HG02642 (cell line): ENCODE measurements at regions not wholly inside any gene's neighbourhood (a gene's known extent, or its start where the extent isn't known, plus 50 kb on each side); places are given as distances from the start of the nearest gene placed in this dataset.
"Not testable (repeated sequence)": the region's sequence is repeated elsewhere in the genome, so short reads cannot be mapped to it uniquely, and the experiment has no call there.

ENCODE experiments used
- ATAC-seq: cut with Tn5 transposase; IDR thresholded peaks from one replicate; pipeline ENCODE4 v1.9.1; 2021; ENCODE audit warnings: mild to moderate bottlenecking; ENCODE audit not compliant: unreplicated experiment, poor library complexity

DNA sequence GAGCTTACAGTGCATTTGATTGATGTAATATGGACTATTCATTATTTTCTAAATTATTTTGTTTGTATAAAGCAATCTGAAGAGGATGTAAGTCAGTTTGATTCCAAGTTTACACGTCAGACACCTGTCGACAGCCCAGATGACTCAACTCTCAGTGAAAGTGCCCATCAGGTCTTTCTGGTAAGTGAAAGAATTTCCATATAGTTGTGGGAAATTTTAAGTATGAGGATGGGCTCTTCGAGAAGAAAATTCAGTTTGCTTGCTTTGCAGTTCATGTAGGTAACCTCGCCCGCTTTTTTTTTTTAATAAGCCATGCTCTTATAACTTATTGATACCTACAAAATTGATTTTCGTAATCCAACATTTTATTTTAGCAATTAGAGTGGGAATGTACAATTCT, 151.6 kb downstream of the CDRT15L2 start:
- not testable (repeated sequence) for ATAC-seq

DNA sequence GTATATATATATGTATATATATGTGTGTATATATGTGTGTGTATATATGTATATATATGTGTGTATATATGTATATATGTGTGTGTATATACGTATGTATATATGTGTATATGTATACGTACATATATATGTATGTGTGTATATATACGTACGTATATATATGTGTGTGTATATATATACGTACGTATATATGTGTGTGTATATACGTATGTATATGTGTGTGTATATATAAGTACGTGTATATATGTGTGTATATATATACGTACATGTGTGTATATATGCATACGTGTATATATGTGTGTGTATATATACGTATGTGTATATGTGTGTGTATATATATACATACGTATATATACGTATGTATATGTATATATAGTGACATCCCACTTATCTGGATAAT, 154.4 kb downstream of the CDRT15L2 start:
- no peak for ATAC-seq

DNA sequence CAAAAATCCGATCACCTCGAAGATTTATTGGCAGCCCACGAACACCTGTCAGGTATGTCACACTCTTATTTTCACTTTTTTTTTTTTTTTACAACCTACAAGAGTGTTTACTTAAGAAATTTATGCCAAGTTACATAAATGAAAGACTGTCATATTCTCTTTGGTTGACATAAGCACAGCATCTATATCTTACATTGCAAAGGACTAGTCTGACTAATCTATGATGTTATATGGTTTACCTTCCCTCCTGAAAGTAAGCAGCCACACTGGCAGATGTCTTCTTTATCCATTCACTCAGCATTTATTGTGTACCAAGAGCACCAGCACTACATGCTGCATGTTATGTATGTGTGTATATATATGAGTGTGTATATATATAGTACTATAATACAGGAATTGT, 156.3 kb downstream of the CDRT15L2 start:
- no peak for ATAC-seq

DNA sequence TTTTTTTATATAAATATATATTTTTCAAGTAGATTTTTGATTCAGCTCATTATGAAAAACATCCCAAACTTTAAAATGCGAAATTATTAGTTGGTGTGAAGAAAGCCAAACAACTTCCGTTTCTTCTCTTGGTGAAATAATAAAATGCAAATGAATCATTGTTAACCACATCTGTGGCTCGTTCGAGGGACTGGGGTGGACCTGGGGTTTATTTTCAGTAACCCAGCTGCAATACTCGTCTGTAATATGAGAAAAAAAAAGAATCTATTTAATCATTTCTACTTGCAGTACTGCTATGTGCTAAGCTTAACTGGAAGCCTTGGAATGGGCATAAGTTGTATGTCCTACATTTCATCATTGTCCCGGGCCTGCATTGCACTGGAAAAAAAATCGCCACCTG, 158.1 kb downstream of the CDRT15L2 start:
- not testable (repeated sequence) for ATAC-seq

DNA sequence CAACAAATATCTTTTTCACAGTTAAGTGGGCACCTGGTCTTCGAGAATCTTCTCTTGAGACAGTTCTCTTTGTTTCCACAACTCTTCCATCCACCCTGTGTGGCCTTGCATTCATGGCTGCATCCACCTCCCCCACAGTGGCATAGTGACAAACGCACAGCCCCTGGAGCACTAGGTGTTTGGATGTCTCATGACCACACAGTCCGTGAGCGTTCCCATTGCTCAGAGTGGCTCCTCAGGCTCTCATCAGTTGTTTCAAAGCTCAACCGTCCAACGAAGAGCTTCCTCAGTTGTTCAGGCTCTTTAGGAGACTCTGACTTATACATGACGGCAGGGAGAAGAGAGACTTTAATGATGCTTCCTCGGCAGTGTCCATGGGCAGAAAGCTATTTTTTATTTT, 191.6 kb downstream of the CDRT15L2 start:
- no peak for ATAC-seq

DNA sequence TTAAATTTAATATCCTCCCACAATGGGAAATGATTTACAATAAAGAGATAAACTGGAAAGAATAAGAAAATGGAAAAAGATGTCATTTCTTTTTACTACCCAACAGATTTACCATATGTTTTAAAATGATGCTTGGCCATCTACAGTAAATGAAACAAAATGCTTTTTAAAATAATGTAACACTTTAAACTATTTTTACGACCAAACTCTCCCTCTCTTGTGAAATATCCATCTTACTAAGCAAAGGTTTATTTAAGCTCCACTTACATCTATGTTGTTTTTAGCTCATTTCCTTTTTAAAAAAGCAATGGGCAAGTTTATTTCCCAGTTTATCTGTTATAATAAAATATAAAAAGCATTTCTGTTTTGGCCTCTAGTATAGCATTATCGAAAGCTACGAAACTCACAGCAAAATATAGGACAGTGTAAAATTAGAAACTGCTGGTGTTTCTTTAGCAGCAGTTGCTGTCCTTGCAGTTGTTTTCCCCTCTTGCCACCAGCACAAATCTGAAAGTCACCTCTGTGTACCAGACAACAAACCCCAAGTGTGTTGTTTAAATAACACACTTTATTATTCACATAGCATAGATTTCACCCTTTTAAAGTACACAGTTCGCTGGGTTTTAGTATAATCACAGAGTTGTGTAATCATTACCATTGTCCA, 195.1 kb downstream of the CDRT15L2 start:
- ATAC-seq: no peak

DNA sequence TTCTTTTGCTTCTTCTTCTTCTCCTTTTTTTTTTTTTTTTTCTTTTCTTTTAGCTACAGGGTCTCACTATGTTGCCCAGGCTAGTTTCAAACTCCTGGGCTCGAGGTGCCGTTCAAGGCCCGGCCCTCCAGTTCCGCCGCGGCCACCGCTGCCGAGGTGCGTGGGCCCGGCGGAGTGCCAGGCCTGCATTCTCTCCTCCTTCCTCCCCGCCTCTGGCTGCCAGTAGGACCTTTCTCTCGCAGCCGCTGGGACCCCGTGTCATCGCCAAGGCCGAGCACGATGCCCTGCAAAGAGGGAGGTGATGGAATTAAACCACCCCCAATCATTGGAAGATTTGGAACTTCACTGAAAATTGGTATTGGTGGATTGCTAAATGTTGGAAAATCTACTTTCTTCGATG, 195.8 kb downstream of the CDRT15L2 start:
- no peak for ATAC-seq

DNA sequence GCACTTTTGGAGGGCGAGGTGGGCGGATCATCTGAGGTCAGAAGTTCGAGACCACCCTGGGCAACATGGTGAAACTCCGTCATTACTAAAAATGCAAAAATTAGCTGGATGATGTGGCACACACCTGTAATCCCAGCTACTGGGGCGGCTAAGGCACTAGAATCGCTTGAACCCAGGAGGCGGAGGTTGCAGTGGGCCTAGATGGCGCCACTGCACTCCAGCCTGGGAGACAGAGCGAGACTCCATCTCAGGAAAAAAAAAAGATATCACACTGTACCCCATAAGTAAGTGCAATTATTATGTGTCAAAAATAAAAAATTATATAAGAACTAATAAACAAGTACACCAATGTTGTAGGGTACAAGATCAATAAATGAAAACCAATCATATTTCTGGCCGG, 200.0 kb downstream of the CDRT15L2 start:
- no peak for ATAC-seq

DNA sequence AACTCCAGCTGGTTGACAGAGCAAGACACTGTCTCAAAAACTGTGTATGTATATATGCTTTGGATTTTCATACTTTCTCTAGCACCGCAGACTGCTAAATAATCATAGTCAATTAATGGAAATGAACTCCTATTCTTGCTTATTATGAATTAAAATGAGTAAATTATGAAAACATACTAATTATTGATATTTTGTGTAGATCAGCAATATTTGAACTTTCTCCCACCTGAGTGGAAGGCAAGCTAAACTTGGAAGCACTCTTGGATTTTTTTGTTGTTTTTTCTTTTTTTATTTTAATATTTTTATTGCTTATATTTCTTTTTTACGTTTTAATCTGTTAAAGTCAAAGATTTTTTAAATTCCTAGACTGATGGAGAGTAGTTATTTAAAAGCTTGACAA, 201.7 kb downstream of the CDRT15L2 start:
- no peak for ATAC-seq

DNA sequence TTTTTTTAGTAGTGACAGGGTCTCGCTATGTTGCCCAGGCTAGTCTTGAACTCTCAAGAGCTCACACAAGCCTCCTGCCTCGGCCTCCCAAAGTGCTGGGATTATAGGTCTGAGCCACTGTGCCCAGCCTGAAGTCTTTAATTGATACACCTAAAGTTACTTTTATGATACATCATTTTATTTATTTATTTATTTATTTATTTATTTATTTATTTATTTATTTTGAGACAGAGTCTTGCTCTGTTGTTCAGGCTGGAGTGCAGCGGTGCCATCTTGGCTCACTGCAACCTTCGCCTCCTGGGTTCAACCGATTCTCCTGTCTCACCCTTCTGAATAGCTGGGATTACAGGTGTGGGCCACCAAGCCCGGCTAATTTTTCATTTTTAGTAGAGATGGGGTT, 202.3 kb downstream of the CDRT15L2 start:
- not testable (repeated sequence) for ATAC-seq

DNA sequence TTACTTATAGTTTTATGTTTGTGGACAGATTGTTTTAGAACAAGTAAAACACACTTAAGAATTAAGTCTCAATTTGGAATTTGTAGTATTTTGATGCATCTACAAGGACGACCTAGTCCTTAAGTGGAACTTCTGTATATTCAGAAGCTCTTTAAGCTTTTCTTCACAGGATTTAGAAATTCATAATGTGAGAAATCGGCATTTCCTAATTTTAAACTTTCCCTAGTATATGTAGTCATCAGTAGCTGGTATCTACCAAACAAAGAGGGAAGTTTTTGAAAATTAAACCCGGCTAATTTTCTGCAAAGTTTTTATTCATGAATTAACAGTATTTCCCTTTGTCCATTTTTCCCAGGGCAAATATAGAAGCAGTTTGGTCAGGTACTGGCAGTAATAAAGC, 203.6 kb downstream of the CDRT15L2 start:
- no peak for ATAC-seq

DNA sequence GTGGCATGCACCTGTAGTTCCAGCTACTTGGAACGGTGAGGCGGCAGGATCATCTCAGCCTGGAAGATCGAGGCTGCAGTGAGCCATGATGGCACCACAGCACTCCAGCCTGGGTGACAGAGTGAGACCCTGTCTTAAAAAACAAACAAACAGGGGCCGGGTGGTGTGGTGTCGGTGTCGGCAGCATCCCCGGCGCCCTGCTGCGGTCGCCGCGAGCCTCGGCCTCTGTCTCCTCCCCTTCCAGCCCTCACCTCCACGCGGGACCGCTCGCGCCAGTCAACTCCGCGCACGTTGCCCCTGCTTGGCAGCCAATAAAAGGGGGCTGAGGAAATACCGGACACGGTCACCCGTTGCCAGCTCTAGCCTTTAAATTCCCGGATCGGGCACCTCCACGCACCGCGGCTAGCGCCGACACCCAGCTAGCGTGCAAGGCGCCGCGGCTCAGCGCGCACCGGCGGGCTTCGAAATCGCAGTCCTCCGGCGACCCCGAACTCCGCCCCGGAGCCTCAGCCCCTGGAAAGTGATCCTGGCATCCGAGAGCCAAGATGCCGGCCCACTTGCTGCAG, 204.7 kb downstream of the CDRT15L2 start:
- no peak for ATAC-seq

DNA sequence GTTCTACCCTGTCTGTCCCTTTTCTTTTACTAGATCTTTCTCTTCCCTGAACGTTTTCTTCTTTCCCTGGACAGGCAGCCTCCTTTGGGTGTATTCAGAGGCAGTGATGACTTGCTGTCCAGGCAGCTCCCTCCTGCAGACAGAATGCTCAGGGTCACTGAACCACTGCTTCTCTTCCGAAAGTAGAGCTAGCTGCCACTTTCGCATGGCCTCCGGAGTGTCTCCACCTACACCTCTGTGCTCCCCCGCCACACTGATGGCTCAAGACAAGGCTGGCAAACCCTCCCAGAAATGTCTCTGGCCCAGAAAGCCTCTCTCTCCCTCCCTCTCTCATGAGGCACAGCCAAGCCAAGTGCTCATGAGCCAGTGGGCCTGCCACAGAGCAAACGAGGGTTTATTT, 207.8 kb downstream of the CDRT15L2 start:
- no peak for ATAC-seq

DNA sequence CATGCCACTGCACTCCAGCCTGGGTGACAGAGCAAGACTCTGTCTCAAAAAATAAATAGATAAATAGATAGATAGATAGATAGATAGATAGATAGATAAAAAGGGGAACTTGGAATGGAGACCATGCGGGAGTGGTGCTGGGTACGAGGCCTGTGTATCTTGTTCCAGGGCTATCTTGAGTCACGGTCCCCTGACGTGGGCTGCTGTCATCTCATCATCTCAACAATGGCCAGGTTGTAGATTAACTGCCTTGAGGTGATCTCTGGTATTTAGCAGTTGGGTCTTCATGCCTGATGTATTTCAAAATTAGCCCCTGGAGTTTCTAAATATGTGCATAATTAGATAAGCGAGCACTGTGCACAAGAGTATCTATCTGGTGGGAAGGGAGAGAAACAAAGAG, 212.1 kb downstream of the CDRT15L2 start:
- ATAC-seq: no peak

DNA sequence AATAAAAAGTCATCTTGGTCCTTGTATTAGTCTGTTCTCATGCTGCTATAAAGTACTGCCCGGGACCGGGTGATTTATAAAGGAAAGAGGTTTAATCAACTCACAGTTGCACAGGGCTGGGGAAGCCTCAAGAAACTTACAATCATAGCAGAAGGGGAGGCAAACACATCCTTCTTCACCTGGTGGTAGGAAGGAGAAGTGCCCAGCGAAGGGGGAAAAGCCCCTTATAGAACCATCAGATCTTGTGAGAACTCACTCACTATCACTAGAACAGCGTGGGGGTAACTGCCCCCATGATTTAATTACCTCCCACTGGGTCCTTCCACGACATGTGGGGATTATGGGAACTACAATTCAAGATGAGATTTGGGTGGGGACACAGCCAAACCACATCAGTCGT, 215.0 kb downstream of the CDRT15L2 start:
- ATAC-seq: not testable (repeated sequence)

DNA sequence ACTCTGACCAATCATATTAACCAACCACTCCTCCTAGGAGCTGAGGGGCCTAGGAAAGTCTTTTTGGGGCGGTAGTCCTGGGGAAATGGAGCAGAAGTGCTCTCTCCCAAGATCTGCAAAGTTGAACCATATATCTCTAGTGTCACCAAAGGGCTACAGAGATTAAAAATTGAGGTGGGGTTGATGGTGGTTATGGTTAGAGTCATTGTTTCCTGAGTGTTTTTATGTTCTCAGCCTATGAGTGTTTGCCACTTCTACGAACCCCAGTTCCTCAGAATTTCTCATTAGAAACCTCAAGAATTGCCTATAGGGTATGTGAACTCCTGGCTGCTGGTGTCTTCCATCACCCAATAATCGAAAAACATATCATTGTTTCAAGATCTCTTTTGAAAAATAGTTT, 217.8 kb downstream of the CDRT15L2 start:
- ATAC-seq: no peak

DNA sequence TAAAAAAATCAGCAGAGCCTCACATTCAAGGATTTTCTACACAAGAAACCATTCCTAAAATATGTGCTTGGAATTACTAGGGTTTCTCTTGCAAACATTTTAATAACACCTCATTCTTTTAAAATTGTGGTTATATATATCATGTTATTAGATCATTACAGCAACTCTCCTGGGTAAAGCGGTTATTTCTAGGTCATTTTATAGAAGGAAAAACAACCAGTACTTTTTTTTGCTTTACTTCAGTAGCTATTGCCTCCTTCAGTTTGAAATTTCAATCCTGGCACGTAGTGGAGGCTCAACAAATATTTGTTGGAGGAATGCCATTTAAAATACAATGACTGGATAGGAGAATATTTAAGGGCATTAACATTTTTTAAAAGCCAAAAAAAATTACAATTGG, 220.6 kb downstream of the CDRT15L2 start:
- ATAC-seq: no peak

DNA sequence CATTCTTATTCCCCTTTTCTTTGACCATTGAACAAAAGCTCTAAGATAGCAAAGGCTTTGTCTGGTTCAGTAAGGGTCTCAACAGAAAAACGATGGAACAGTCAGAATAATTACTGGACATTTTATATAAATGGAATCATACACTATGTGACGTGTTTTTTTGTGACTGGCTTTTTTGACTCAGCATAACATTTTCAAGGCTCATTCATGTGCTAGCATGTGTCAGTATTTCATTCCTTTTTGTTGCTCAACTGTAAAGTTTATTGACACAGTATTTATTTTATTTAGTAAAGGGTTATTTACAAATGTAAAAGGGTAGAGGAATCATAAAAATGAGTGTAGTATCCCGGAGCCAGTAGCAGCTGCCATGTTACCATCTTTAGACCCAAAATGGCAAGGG, 226.2 kb downstream of the CDRT15L2 start:
- no peak for ATAC-seq

DNA sequence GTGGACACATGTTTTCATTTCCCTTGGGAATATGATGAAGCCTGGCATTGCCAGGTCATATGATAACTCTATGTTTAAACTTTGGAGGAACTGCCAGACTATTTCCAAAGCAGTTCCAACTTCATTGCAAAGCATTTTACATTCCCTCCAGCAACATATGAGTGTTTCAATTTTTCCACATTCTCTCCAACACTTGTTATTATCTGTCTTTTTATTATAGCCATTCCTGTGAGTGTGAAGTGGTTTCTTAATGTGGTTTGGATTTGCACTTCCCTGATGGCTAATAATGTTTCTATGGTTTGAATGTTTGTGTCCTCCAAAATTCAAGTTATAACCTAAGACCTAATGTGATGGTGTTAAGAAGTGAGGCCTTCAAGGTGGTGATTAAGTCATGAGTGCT, 228.0 kb downstream of the CDRT15L2 start:
- not testable (repeated sequence) for ATAC-seq

DNA sequence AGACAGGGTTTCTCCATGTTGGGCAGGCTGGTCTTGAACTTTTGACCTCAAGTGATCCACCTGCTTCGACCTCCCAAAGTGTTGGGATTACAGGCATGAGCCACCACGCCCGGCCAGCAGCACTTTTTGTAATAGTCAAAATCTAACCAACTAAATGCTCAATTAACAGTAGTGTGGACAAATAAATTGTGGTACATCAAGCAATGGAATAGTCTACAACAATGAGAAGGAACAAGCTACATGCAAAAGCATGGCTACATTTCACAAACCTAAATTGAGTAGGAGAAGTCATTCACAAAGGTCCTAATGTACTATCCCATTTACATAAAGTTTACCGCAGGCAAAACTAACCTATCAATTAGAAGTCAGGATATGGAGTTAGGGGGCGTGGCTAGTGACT, 227.4 kb downstream of the USP22 start:
- not testable (repeated sequence) for ATAC-seq

DNA sequence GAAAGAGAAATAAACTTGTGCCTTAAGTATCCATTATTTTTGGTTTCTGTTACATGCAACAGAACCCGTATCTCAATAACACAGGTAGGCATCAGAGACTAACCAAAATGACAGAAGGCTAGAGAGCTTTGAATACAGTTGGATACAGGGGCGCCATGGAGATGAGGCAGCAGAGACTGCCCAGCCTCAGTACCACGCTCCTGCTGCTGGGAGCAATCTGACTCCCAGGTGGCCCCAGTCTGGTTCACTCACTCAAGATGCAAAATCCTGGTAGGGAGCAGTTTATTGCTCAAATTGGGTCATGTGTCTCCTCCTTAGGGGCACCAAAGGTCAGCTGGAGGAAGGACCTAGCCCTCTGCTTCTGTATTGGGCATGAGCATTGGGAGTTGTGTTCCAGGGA, 218.9 kb downstream of the USP22 start:
- ATAC-seq: no peak

DNA sequence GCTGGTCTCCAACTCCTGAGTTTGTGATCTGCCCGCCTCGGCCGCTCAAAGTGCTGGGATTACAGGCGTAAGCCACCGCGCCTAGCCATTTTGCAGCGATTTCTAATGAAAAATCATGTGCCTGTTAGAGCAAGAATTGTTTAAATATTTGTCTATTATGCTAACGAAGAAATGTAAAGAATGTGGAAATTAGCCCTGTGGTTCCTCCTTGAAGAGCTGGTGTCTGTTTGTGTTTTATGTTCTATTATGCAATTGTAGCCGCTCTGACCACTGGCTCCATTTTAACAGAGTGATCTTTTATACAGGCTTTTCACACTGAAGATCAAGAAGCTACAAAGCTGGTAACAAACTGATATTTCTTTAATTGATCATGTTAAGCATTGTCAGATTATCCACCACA, 217.3 kb downstream of the USP22 start:
- no peak for ATAC-seq
